Endothelial cell of umbilical vein (primary cell): ENCODE measurements at regions not wholly inside any gene's neighbourhood (a gene's known extent, or its start where the extent isn't known, plus 50 kb on each side); places are given as distances from the start of the nearest gene placed in this dataset.

ENCODE experiments used
- BruUV-seq: library from RNA; stranded (reverse); fragments of 400-500 nt; replicated peaks from 2 replicates; lab custom pipeline; 2021; lab: Mats Ljungman, UMichigan
- CTCF ChIA-PET: fragments of 300-600, 350-600 bp; sonication (Branson Sonifier 250); formaldehyde crosslinking; loops from one replicate; lab custom pipeline; 2021; ENCODE audit warnings: antibody characterized with exemption, inconsistent platforms; lab: Charles Lee
- POLR2A ChIA-PET: fragments of 300-600, 350-600 bp; sonication (Branson Sonifier 250); formaldehyde crosslinking; loops from one replicate; lab custom pipeline; 2021; ENCODE audit warnings: antibody characterized with exemption, inconsistent platforms; lab: Charles Lee
- DNase-seq: peaks from one replicate; pipeline ENCODE4 v3.0.0-alpha.2; 2011; ENCODE audit warnings: low read depth, low spot score
- FAIRE-seq: peaks from 2 replicates; lab custom pipeline; 2011; peaks lifted over from hg19 to GRCh38; lab: Jason Lieb, UNC
- H2AFZ ChIP-seq: 2 replicates; pipeline ENCODE4 v1.6.0; 2012; ENCODE audit warnings: low read depth, low read length, control low read depth, inconsistent platforms
- H3K27ac ChIP-seq: 2 replicates; pipeline ENCODE4 v1.5.1; 2011; ENCODE audit warnings: low read depth, mild to moderate bottlenecking, control low read depth, low read length, moderate library complexity; ENCODE audit not compliant: insufficient read depth
- H3K27me3 ChIP-seq, 2 experiments: 2 replicates each; pipeline versions ENCODE4 v1.6.0 to v1.6.1; 2011; ENCODE audit warnings: low read length in 2 of 2, mixed read lengths in 1 of 2; ENCODE audit not compliant: control insufficient read depth in 2 of 2, insufficient read depth in 2 of 2
- H3K36me3 ChIP-seq, 2 experiments: 2 replicates in 1 of 2; 3 replicates in 1 of 2; pipeline ENCODE4 v1.5.1; 2011; ENCODE audit warnings: low read length in 2 of 2, mild to moderate bottlenecking in 1 of 2, moderate library complexity in 1 of 2; ENCODE audit not compliant: control insufficient read depth in 2 of 2, insufficient read depth in 2 of 2; ENCODE audit errors: extremely low read depth in 1 of 2
- H3K4me1 ChIP-seq: 3 replicates; pipeline ENCODE4 v1.5.1; 2011; ENCODE audit warnings: mild to moderate bottlenecking, low read length; ENCODE audit not compliant: control insufficient read depth, insufficient read depth; ENCODE audit errors: extremely low read depth
- H3K4me2 ChIP-seq: 2 replicates; pipeline ENCODE4 v1.6.1; 2011; ENCODE audit warnings: low read length, control low read depth, mixed read lengths; ENCODE audit not compliant: insufficient read depth
- H3K4me3 ChIP-seq, 3 experiments: fragments of 200-600 bp in 1 of 3; sonication (generic), shearing (Covaris generic) in 1 of 3; replicated peaks in 1 of 3; 2 replicates each; pipeline ENCODE4 v1.5.1; 2011 to 2016; ENCODE audit warnings: control low read depth in 3 of 3, low read length in 3 of 3, mild to moderate bottlenecking in 2 of 3, inconsistent platforms in 1 of 3, low read depth in 1 of 3, moderate library complexity in 1 of 3; ENCODE audit not compliant: insufficient read depth in 1 of 3
- H3K79me2 ChIP-seq: 2 replicates; pipeline ENCODE4 v1.6.0; 2012; ENCODE audit warnings: low read length, inconsistent platforms; ENCODE audit not compliant: control insufficient read depth, insufficient read depth
- H3K9ac ChIP-seq: replicated peaks from 2 replicates; pipeline ENCODE3; 2011; ENCODE audit warnings: low read length, control low read depth; ENCODE audit not compliant: insufficient read depth; ENCODE audit errors: extremely low read depth
- H3K9me1 ChIP-seq: replicated peaks from 3 replicates; pipeline ENCODE4 v1.6.0; 2011; ENCODE audit warnings: mild to moderate bottlenecking, low read length; ENCODE audit not compliant: control insufficient read depth, insufficient read depth; ENCODE audit errors: extremely low read depth
- H3K9me3 ChIP-seq: replicated peaks from 2 replicates; pipeline ENCODE4 v1.5.1; 2012; ENCODE audit warnings: low read length, inconsistent platforms; ENCODE audit not compliant: control insufficient read depth, insufficient read depth
- H4K20me1 ChIP-seq: replicated peaks from 2 replicates; pipeline ENCODE3; 2011; ENCODE audit warnings: mild to moderate bottlenecking, low read length; ENCODE audit not compliant: control insufficient read depth, insufficient read depth; ENCODE audit errors: extremely low read depth
- CTCF ChIP-seq, 2 donors: IDR thresholded peaks; 1 replicate in 1 of 2; 2 replicates in 1 of 2; pipeline ENCODE4 v1.5.1; 2011; ENCODE audit warnings: low read length in 2 of 2, mild to moderate bottlenecking in 2 of 2, moderate library complexity in 2 of 2, control low read depth in 1 of 2, inconsistent platforms in 1 of 2, low read depth in 1 of 2; ENCODE audit not compliant: insufficient read depth in 1 of 2; ENCODE audit errors: extremely low read depth in 1 of 2
- EZH2 ChIP-seq: IDR thresholded peaks from 2 replicates; pipeline ENCODE4 v1.6.1; 2012; ENCODE audit warnings: borderline replicate concordance, low read depth, mild to moderate bottlenecking, moderate library complexity, low read length, inconsistent platforms; ENCODE audit not compliant: severe bottlenecking
- FOS ChIP-seq: IDR thresholded peaks from 2 replicates; pipeline ENCODE4 v1.6.1; 2011; ENCODE audit warnings: mild to moderate bottlenecking, low read length, moderate library complexity, borderline replicate concordance; ENCODE audit not compliant: insufficient read depth
- GATA2 ChIP-seq: IDR thresholded peaks from 2 replicates; pipeline ENCODE4 v1.7.0; 2011; ENCODE audit warnings: low read depth, mild to moderate bottlenecking, moderate library complexity, mixed read lengths, low read length; ENCODE audit not compliant: insufficient read length, insufficient read depth
- JUN ChIP-seq: IDR thresholded peaks from 2 replicates; pipeline ENCODE4 v1.6.1; 2011; ENCODE audit warnings: borderline replicate concordance, low read depth; ENCODE audit not compliant: insufficient read length, insufficient read depth
- MYC ChIP-seq: IDR thresholded peaks from one replicate; pipeline ENCODE4 v1.6.1; 2011; ENCODE audit warnings: mild to moderate bottlenecking, low read depth, low read length
- POLR2A ChIP-seq: IDR thresholded peaks from 2 replicates; pipeline ENCODE4 v1.6.1; 2012; ENCODE audit warnings: low read depth, mild to moderate bottlenecking, control low read depth, low read length
- POLR2AphosphoS5 ChIP-seq: IDR thresholded peaks from 2 replicates; pipeline ENCODE4 v1.6.1; 2012; ENCODE audit warnings: low read depth, mild to moderate bottlenecking, control low read depth, low read length, moderate library complexity; ENCODE audit not compliant: insufficient read depth
- dilution Hi-C: fragments of 300-500 bp; cut with MboI; formaldehyde crosslinking; loops from one replicate; pipeline ENCODE4 v1.15.0; 2019; ENCODE audit warnings: low sequenced_read_pairs; ENCODE audit not compliant: extremely low pct_ligation_motif_present
- intact Hi-C: fragments of 100-400 bp; cut with micrococcal nuclease; formaldehyde crosslinking; loops from one replicate; pipeline ENCODE4 v1.10.0; 2022
- TF ChIP-seq, protein P1 (sequence below): IDR thresholded peaks from 2 replicates; pipeline ENCODE4 v1.6.1; 2011; ENCODE audit not compliant: insufficient read depth, insufficient read length

DNA sequence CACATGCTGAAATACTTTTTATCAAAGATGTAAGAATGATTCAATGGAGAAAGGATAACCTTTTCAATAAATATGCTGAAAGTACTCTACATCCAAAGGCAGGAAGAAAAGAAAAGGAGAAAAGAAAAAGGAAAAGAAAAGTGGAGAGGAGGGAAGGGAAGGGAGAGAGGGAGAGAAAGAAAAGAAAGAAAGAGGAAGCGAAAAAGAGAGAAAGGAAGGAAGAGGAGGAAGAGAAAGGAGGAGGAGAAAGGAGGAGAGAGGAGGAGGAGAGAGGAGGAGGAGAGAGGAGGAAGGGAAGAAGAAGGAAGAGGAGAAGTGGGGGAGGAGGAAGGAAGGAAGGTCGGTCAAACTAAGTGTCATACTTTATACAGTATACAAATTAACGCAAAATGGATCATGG is 297.4 kb upstream of the HSF2 start:
- no peaks in the 10 kb centered on the region for H3K9me1 ChIP-seq
- ChIA-PET POLR2A (no interaction called here), CTCF (no interaction called here)
- no peak overlapping the region for H3K4me3 ChIP-seq
- dilution Hi-C loops = no loop called here
- H3K27me3 ChIP-seq = no peaks in the 10 kb centered on the region
- intact Hi-C loops = no loop called here
- no peak overlapping the region for H2AFZ ChIP-seq
- no peaks in the 10 kb centered on the region for H3K79me2 ChIP-seq
- no peaks in the 10 kb centered on the region for H4K20me1 ChIP-seq
- FAIRE-seq = no peak
- no peak overlapping the region for H3K4me2 ChIP-seq
- no TSS peak for BruUV-seq
- no peaks in the 10 kb centered on the region for H3K4me1 ChIP-seq
- H3K27ac ChIP-seq = no peak overlapping the region
- no peak overlapping the region for H3K9ac ChIP-seq
- DNase-seq = no peak
- H3K36me3 ChIP-seq = no peaks in the 10 kb centered on the region
- no peaks in the 10 kb centered on the region for H3K9me3 ChIP-seq
- TF ChIP-seq FOS = no peak
- TF ChIP-seq CTCF (IDR thresholded peaks at IDR 0.05; ENCODE audit: extremely low read depth in 1 of 2, insufficient read depth in 1 of 2, low read depth in 1 of 2, low read length in 2 of 2) = no peak
- TF ChIP-seq EZH2 = no peak
- TF ChIP-seq POLR2AphosphoS5 = no peak
- TF ChIP-seq, protein P1, sequence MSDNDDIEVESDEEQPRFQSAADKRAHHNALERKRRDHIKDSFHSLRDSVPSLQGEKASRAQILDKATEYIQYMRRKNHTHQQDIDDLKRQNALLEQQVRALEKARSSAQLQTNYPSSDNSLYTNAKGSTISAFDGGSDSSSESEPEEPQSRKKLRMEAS = no peak
- TF ChIP-seq MYC = no peak
- no peak for TF ChIP-seq JUN
- no peak for TF ChIP-seq GATA2
- TF ChIP-seq POLR2A = no peak
